OCI-LY7 (cell line): ENCODE measurements at regions not wholly inside any gene's neighbourhood (a gene's known extent, or its start where the extent isn't known, plus 50 kb on each side); places are given as distances from the start of the nearest gene placed in this dataset.

Source experiments
- CTCF ChIP-seq: fragments of 200-600 bp; sonication (generic); conservative IDR thresholded peaks from 2 replicates; pipeline ENCODE4 v1.5.1; 2014; ENCODE audit warnings: mild to moderate bottlenecking, antibody characterized with exemption, low read length, moderate library complexity, mixed read lengths
- EZH2phosphoT487 ChIP-seq: fragments of 200-600 bp; sonication (generic); IDR thresholded peaks from 2 replicates; pipeline ENCODE4 v1.6.1; 2018; ENCODE audit warnings: low read depth, borderline replicate concordance, mild to moderate bottlenecking, mixed run types, antibody characterized with exemption, low read length, moderate library complexity, mixed read lengths

- no peak for TF ChIP-seq CTCF
- TF ChIP-seq EZH2phosphoT487 = no peak
These were observed 192.4 kb upstream of the GALNT2 start for GRCh38 chr1:229874609-229875008.
